ENCODE measurements at regions not wholly inside any gene's neighbourhood (a gene's known extent, or its start where the extent isn't known, plus 50 kb on each side); places are given as distances from the start of the nearest gene placed in this dataset.
"Not testable (repeated sequence)": the region's sequence is repeated elsewhere in the genome, so short reads cannot be mapped to it uniquely, and the experiment has no call there.

DNA sequence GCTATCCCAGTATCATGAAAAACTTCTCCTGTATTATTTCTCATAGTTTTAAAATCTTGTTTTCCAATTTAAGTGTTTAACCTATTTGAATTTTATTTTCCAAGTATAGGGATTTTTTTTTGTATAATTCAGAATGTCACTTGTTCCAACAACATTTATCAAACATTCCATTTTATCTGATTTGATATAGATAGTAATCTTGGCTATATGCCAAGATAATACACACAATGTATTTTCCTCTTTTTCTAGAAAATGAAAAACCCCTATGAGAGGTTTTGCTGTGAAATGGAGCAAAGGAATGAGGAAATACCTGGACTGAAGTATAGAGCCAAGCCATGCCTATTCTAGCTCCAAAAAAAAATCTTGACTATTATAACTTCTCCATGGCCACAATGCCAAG is 628.9 kb downstream of the HTR1B start:
- peaks cover 1% of the 10 kb centered on the region for H3K9me3 ChIP-seq
- no peaks in the 10 kb centered on the region for H3K27me3 ChIP-seq (ENCODE audit: low read depth)
- DNase-seq (no peak), ATAC-seq (no peak)
- no peak for TF ChIP-seq CTCF (IDR thresholded peaks at IDR 0.05)
- H3K4me1 ChIP-seq, result no peaks in the 10 kb centered on the region
- H3K4me3 ChIP-seq, result no peak overlapping the region
- H3K27ac ChIP-seq, result no peak overlapping the region
- intact Hi-C loops (cut with DNase I), result no loop called here
- no peaks in the 10 kb centered on the region for H3K36me3 ChIP-seq

- TF ChIP-seq CTCF (IDR thresholded peaks at IDR 0.05), result no peak
- intact Hi-C loops (cut with DNase I), result no loop called here
- ATAC-seq, result no peak
- DNase-seq, result no peak
- Histone ChIP-seq H3K27me3 (ENCODE audit: low read depth) (no peaks in the 10 kb centered on the region), H3K9me3 (peaks cover 18% of the 10 kb centered on the region), H3K4me3 (no peak overlapping the region), H3K36me3 (no peaks in the 10 kb centered on the region), H3K4me1 (no peaks in the 10 kb centered on the region), H3K27ac (no peak overlapping the region)
Observed at GRCh38 chr6:76831299-76831698, 632.0 kb downstream of the HTR1B start.

GRCh38 chr6:76823578-76823977 is 639.7 kb downstream of the HTR1B start:
- intact Hi-C loops (cut with DNase I); H3K27ac ChIP-seq; H3K27me3 ChIP-seq (ENCODE audit: low read depth); DNase-seq; H3K36me3 ChIP-seq; H3K4me3 ChIP-seq; ATAC-seq; H3K4me1 ChIP-seq: not testable (repeated sequence)
- peaks cover 32% of the 10 kb centered on the region for H3K9me3 ChIP-seq

- ATAC-seq, result peak in 1 of 2 donors; percentile 19
- no peaks in the 10 kb centered on the region for H3K4me1 ChIP-seq
- H3K36me3 ChIP-seq, result no peaks in the 10 kb centered on the region
- no peak overlapping the region for H3K27ac ChIP-seq
- TF ChIP-seq CTCF (IDR thresholded peaks at IDR 0.05), result no peak
- H3K27me3 ChIP-seq (ENCODE audit: low read depth), result no peaks in the 10 kb centered on the region
- peaks cover 17% of the 10 kb centered on the region for H3K9me3 ChIP-seq
- intact Hi-C loops (cut with DNase I), result no loop called here
- DNase-seq, result no peak
- no peak overlapping the region for H3K4me3 ChIP-seq
Observed at GRCh38 chr6:76818451-76818850, 644.8 kb downstream of the HTR1B start.

DNA sequence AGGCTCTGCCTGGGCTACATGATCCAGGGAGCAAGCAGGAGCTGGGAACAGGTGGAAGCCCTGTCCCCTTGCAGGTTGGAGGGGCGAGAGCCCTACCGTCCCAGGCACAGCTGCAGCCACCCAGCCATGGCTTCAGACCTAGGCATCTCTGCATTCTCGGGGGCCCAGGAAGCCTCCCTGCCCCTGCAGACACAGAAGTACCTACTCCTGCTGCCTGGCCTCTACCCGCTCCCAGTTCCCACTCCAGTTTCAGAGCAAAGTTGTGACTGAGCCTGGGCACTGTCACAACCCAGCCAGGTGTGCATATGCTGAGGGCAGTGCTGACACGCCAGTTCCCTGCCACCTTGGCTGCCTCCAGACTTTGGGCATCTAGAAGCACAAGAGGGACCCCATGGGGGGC is 645.9 kb downstream of the HTR1B start:
- Histone ChIP-seq H3K27me3 (ENCODE audit: low read depth) (no peaks in the 10 kb centered on the region), H3K4me3 (no peak overlapping the region), H3K9me3 (peaks cover 8% of the 10 kb centered on the region), H3K27ac (no peak overlapping the region), H3K4me1 (no peaks in the 10 kb centered on the region), H3K36me3 (no peaks in the 10 kb centered on the region)
- ATAC-seq (no peak), DNase-seq (no peak)
- no peak for TF ChIP-seq CTCF (IDR thresholded peaks at IDR 0.05)
- intact Hi-C loops (cut with DNase I), result no loop called here

DNA sequence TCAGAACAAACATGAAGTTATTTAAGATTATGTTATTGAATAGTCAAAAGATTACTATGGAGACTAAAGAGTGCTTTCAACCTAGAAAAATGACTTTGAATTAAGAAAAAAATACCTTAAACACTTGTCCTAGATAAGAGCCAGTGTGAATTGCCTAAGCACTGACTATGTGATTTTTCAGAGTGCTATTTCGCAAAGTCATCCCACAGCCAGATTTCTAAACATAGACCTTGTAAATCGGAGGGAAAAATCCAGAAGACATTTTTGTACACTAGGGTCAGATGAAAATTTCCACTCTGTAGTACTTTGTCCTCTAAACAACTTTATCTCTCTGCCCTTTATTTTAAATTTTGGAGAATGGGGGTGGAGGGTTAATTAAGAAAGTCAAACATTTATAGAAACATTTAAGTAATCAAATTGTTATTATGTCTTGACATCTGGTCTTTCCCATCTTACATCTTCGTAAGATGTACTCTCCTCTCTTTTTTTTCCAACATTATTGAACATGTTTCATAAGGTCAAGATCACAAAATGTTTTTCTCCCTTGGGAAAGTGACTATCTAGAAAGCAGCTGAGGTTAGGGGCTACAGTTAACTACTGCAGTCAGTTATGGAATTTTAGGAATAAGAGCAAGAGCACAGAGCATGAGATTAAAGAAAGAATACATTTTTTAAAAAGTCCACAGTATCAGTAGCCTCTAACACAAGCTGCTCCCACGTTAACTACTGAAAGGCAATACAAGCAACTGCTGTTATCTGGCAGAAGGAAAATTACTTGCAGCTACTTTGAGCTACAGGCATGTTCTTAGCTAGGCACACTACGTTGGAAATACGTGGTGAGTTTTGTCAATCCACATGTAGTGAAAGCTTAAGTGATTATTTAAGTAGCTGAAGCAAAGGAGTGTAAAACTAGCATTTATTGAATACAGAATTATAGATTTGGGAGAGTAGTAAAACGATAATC is 648.5 kb downstream of the HTR1B start:
- no peak overlapping the region for H3K4me3 ChIP-seq
- no peaks in the 10 kb centered on the region for H3K4me1 ChIP-seq
- H3K9me3 ChIP-seq, result no peaks in the 10 kb centered on the region
- H3K36me3 ChIP-seq, result no peaks in the 10 kb centered on the region
- no peak for DNase-seq
- intact Hi-C loops (cut with DNase I), result no loop called here
- ATAC-seq, result no peak
- no peak for TF ChIP-seq CTCF (IDR thresholded peaks at IDR 0.05)
- no peak overlapping the region for H3K27ac ChIP-seq
- no peaks in the 10 kb centered on the region for H3K27me3 ChIP-seq (ENCODE audit: low read depth)
